Liver (tissue), 7 donors: ENCODE measurements at regions not wholly inside any gene's neighbourhood (a gene's known extent, or its start where the extent isn't known, plus 50 kb on each side); places are given as distances from the start of the nearest gene placed in this dataset.

Experiments
- DNase-seq: peaks from one replicate; pipeline ENCODE4 v3.0.0-alpha.2; 2017; ENCODE audit warnings: low spot score
- H3K27ac ChIP-seq, 2 donors: one replicate each; pipeline ENCODE4 v1.7.0; 2013; ENCODE audit warnings: inconsistent platforms in 2 of 2, low read length in 2 of 2, control low read depth in 1 of 2, low read depth in 1 of 2, mild to moderate bottlenecking in 1 of 2
- H3K27me3 ChIP-seq, 4 donors: one replicate each; pipeline versions ENCODE4 v1.6.1 to v1.7.0; 2013; ENCODE audit warnings: low read length in 3 of 4, inconsistent platforms in 1 of 4, mild to moderate bottlenecking in 1 of 4, moderate library complexity in 1 of 4; ENCODE audit not compliant: control insufficient read depth in 4 of 4, insufficient read depth in 4 of 4
- H3K36me3 ChIP-seq, 4 donors: one replicate each; pipeline versions ENCODE4 v1.6.1 to v1.7.0; 2013; ENCODE audit warnings: low read length in 3 of 4, mild to moderate bottlenecking in 3 of 4, low read depth in 1 of 4, moderate library complexity in 1 of 4; ENCODE audit not compliant: control insufficient read depth in 4 of 4, insufficient read depth in 3 of 4
- H3K4me1 ChIP-seq, 4 donors: one replicate each; pipeline versions ENCODE4 v1.6.1 to v1.7.0; 2013; ENCODE audit warnings: low read length in 3 of 4, mild to moderate bottlenecking in 3 of 4, moderate library complexity in 1 of 4; ENCODE audit not compliant: control insufficient read depth in 4 of 4, insufficient read depth in 4 of 4
- H3K4me3 ChIP-seq, 3 donors: one replicate each; pipeline versions ENCODE4 v1.6.1 to v1.7.0; 2013; ENCODE audit warnings: low read length in 3 of 3, control low read depth in 1 of 3, low read depth in 1 of 3, mild to moderate bottlenecking in 1 of 3
- H3K9ac ChIP-seq, 2 donors: one replicate each; pipeline ENCODE4 v1.7.0; 2013; ENCODE audit warnings: low read length in 2 of 2, mild to moderate bottlenecking in 2 of 2, moderate library complexity in 2 of 2, control low read depth in 1 of 2, low read depth in 1 of 2
- H3K9me3 ChIP-seq, 4 donors: one replicate each; pipeline versions ENCODE4 v1.6.1 to v1.7.0; 2013; ENCODE audit warnings: low read length in 3 of 4; ENCODE audit not compliant: control insufficient read depth in 4 of 4
- EGR1 ChIP-seq, 2 donors: IDR thresholded peaks; 2 replicates each; pipeline ENCODE4 v1.6.1; 2016 to 2018; ENCODE audit warnings: antibody characterized with exemption in 2 of 2, low read depth in 2 of 2
- FOXA1 ChIP-seq: IDR thresholded peaks from 2 replicates; pipeline ENCODE4 v1.6.1; 2016; ENCODE audit warnings: antibody characterized with exemption
- FOXA2 ChIP-seq: IDR thresholded peaks from 2 replicates; pipeline ENCODE4 v1.6.1; 2016; ENCODE audit warnings: antibody characterized with exemption
- GABPA ChIP-seq, 2 donors: IDR thresholded peaks in 1 of 2; conservative IDR thresholded peaks in 1 of 2; 2 replicates each; pipeline ENCODE4 v1.6.1; 2016; ENCODE audit warnings: antibody characterized with exemption in 2 of 2, mild to moderate bottlenecking in 1 of 2, moderate library complexity in 1 of 2
- HNF4A ChIP-seq, 2 donors: conservative IDR thresholded peaks; 2 replicates each; pipeline ENCODE4 v1.6.1; 2016; ENCODE audit warnings: antibody characterized with exemption in 2 of 2, mild to moderate bottlenecking in 2 of 2
- HNF4G ChIP-seq: IDR thresholded peaks from 2 replicates; pipeline ENCODE4 v1.6.1; 2016; ENCODE audit warnings: antibody characterized with exemption
- NR2F2 ChIP-seq: IDR thresholded peaks from 2 replicates; pipeline ENCODE4 v1.6.1; 2016; ENCODE audit warnings: antibody characterized with exemption
- RAD21 ChIP-seq, 2 donors: IDR thresholded peaks; 2 replicates each; pipeline ENCODE4 v1.6.1; 2016; ENCODE audit warnings: antibody characterized with exemption in 2 of 2, mild to moderate bottlenecking in 2 of 2
- RXRA ChIP-seq, 2 donors: IDR thresholded peaks; 2 replicates each; pipeline ENCODE4 v1.6.1; 2017 to 2018; ENCODE audit warnings: antibody characterized with exemption in 2 of 2, mild to moderate bottlenecking in 1 of 2
- SP1 ChIP-seq: IDR thresholded peaks from 2 replicates; pipeline ENCODE4 v1.6.1; 2018; ENCODE audit warnings: antibody characterized with exemption, mild to moderate bottlenecking
- TAF1 ChIP-seq: conservative IDR thresholded peaks from 2 replicates; pipeline ENCODE4 v1.6.1; 2016; ENCODE audit warnings: antibody characterized with exemption, mild to moderate bottlenecking
- YY1 ChIP-seq: IDR thresholded peaks from 2 replicates; pipeline ENCODE4 v1.6.1; 2016; ENCODE audit warnings: antibody characterized with exemption, mild to moderate bottlenecking
- ZBTB33 ChIP-seq: IDR thresholded peaks from 2 replicates; pipeline ENCODE4 v1.6.1; 2016; ENCODE audit warnings: antibody characterized with exemption
- TF ChIP-seq, protein P1 (sequence below): IDR thresholded peaks from 2 replicates; pipeline ENCODE4 v1.6.1; 2016; ENCODE audit warnings: antibody characterized with exemption
- TF ChIP-seq, protein P2 (sequence below): IDR thresholded peaks from 2 replicates; pipeline ENCODE4 v1.6.1; 2016; ENCODE audit warnings: antibody characterized with exemption, mild to moderate bottlenecking
- TF ChIP-seq, protein P3 (sequence below): IDR thresholded peaks from 2 replicates; pipeline ENCODE4 v1.6.1; 2016; ENCODE audit warnings: antibody characterized with exemption
- TF ChIP-seq, protein P4 (sequence below): fragments of 150-350 bp; IDR thresholded peaks from 2 replicates; pipeline ENCODE4 v1.5.1; 2017; ENCODE audit warnings: improper control_type of control experiment, low read depth, low read length; ENCODE audit not compliant: missing input control
- donor health status: healthy.
- donor health status: healthy.
- donor health status: healthy.
- donor health status: healthy.

DNA sequence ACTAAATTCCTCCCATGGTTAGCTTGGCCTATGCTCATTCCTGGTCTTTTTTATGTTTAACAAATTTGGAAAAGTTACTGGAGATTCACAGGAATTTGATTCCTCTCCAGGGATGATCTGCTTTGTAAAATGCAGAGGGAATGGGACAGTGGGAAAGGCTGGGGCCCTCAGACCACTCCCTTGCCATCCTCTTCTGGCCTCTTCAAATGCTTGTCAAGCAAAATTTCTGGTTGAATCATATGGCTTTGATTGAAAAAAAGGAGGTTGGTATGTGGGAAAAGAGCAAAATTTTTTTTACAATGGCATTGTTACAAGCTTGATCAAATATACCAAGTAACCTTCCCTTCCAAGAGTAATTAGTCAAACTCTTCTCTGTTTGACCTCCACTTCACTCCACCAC is 225.1 kb downstream of the PIK3R1 start:
- Histone ChIP-seq H3K4me3 (no peak overlapping the region), H3K36me3 (peaks cover 0 to 3% (median 0%) of the 10 kb centered on the region in 4 donors), H3K9ac (no peak overlapping the region), H3K4me1 (no peaks in the 10 kb centered on the region), H3K9me3 (no peaks in the 10 kb centered on the region), H3K27ac (no peak overlapping the region), H3K27me3 (no peaks in the 10 kb centered on the region)
- no peak for DNase-seq
- TF ChIP-seq EGR1 (IDR thresholded peaks at IDR 0.05; ENCODE audit: low read depth in 2 of 2) (no peak), FOXA1 (no peak), GABPA (IDR thresholded peaks at IDR 0.05 in 1 of 2, conservative IDR thresholded peaks at IDR 0.05 in 1 of 2) (no peak), FOXA2 (no peak), HNF4A (conservative IDR thresholded peaks at IDR 0.05) (no peak), SP1 (no peak), NR2F2 (no peak), TAF1 (no peak), RXRA (IDR thresholded peaks at IDR 0.05) (no peak), RAD21 (IDR thresholded peaks at IDR 0.05) (no peak), ZBTB33 (no peak), YY1 (no peak), HNF4G (no peak)
- TF ChIP-seq, protein P1, sequence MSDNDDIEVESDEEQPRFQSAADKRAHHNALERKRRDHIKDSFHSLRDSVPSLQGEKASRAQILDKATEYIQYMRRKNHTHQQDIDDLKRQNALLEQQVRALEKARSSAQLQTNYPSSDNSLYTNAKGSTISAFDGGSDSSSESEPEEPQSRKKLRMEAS: no peak
- TF ChIP-seq, protein P2, sequence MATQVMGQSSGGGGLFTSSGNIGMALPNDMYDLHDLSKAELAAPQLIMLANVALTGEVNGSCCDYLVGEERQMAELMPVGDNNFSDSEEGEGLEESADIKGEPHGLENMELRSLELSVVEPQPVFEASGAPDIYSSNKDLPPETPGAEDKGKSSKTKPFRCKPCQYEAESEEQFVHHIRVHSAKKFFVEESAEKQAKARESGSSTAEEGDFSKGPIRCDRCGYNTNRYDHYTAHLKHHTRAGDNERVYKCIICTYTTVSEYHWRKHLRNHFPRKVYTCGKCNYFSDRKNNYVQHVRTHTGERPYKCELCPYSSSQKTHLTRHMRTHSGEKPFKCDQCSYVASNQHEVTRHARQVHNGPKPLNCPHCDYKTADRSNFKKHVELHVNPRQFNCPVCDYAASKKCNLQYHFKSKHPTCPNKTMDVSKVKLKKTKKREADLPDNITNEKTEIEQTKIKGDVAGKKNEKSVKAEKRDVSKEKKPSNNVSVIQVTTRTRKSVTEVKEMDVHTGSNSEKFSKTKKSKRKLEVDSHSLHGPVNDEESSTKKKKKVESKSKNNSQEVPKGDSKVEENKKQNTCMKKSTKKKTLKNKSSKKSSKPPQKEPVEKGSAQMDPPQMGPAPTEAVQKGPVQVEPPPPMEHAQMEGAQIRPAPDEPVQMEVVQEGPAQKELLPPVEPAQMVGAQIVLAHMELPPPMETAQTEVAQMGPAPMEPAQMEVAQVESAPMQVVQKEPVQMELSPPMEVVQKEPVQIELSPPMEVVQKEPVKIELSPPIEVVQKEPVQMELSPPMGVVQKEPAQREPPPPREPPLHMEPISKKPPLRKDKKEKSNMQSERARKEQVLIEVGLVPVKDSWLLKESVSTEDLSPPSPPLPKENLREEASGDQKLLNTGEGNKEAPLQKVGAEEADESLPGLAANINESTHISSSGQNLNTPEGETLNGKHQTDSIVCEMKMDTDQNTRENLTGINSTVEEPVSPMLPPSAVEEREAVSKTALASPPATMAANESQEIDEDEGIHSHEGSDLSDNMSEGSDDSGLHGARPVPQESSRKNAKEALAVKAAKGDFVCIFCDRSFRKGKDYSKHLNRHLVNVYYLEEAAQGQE: no peak
- TF ChIP-seq, protein P3, sequence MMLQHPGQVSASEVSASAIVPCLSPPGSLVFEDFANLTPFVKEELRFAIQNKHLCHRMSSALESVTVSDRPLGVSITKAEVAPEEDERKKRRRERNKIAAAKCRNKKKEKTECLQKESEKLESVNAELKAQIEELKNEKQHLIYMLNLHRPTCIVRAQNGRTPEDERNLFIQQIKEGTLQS: no peak
- TF ChIP-seq, protein P4, sequence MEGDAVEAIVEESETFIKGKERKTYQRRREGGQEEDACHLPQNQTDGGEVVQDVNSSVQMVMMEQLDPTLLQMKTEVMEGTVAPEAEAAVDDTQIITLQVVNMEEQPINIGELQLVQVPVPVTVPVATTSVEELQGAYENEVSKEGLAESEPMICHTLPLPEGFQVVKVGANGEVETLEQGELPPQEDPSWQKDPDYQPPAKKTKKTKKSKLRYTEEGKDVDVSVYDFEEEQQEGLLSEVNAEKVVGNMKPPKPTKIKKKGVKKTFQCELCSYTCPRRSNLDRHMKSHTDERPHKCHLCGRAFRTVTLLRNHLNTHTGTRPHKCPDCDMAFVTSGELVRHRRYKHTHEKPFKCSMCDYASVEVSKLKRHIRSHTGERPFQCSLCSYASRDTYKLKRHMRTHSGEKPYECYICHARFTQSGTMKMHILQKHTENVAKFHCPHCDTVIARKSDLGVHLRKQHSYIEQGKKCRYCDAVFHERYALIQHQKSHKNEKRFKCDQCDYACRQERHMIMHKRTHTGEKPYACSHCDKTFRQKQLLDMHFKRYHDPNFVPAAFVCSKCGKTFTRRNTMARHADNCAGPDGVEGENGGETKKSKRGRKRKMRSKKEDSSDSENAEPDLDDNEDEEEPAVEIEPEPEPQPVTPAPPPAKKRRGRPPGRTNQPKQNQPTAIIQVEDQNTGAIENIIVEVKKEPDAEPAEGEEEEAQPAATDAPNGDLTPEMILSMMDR: no peak
